Naive thymus-derived CD8-positive, alpha-beta T cell (primary cell): ENCODE measurements at regions not wholly inside any gene's neighbourhood (a gene's known extent, or its start where the extent isn't known, plus 50 kb on each side); places are given as distances from the start of the nearest gene placed in this dataset.

Source experiments
- ATAC-seq, 2 donors: fragments of 150-1000 bp; cut with Tn5 transposase in 1 of 2; sonication (Bioruptor Pico), chemical (Tn5 transposase) in 1 of 2; 1 replicate in 1 of 2; 2 replicates in 1 of 2; pipeline ENCODE4 v1.10.0; 2021; ENCODE audit warnings: mild to moderate bottlenecking in 2 of 2, moderate library complexity in 2 of 2
- POLR2A ChIA-PET: fragments of 350-600 bp; sonication (Branson Sonifier 250); formaldehyde crosslinking; loops from one replicate; lab custom pipeline; 2021; ENCODE audit warnings: antibody characterized with exemption; lab: Charles Lee
- DNase-seq, 10 donors: peaks; one replicate each; pipeline versions ENCODE4 v3.0.0 to v3.0.0-alpha.2; 2020 to 2022
- H3K27ac Mint-ChIP-seq, 10 donors: one replicate each; pipeline ENCODE4 v1.8.0; 2020 to 2022; ENCODE audit warnings: mild to moderate bottlenecking in 10 of 10, mixed read lengths in 10 of 10, moderate library complexity in 4 of 10, inconsistent platforms in 1 of 10
- H3K27me3 Mint-ChIP-seq, 5 donors: one replicate each; pipeline ENCODE4 v1.8.0; 2021 to 2022; ENCODE audit warnings: mixed read lengths in 5 of 5
- H3K36me3 Mint-ChIP-seq, 3 donors: one replicate each; pipeline ENCODE4 v1.8.0; 2020 to 2022; ENCODE audit warnings: mixed read lengths in 3 of 3, mild to moderate bottlenecking in 2 of 3, inconsistent platforms in 1 of 3
- H3K4me1 Mint-ChIP-seq, 4 donors: one replicate each; pipeline ENCODE4 v1.8.0; 2021 to 2022; ENCODE audit warnings: mixed read lengths in 4 of 4
- H3K4me3 Mint-ChIP-seq, 10 donors: one replicate each; pipeline ENCODE4 v1.8.0; 2020 to 2022; ENCODE audit warnings: mild to moderate bottlenecking in 10 of 10, mixed read lengths in 10 of 10, moderate library complexity in 6 of 10, inconsistent platforms in 1 of 10
- H3K9me3 Mint-ChIP-seq, 9 donors: one replicate each; pipeline ENCODE4 v1.8.0; 2020 to 2022; ENCODE audit warnings: mixed read lengths in 9 of 9, mild to moderate bottlenecking in 3 of 9, inconsistent platforms in 1 of 9, moderate library complexity in 1 of 9

GRCh38 chrX:137999552-137999951, 433.6 kb downstream of the ZIC3 start:
- POLR2A ChIA-PET = no interaction called here
- no peaks in the 10 kb centered on the region for H3K27me3 Mint-ChIP-seq
- no peak overlapping the region for H3K4me3 Mint-ChIP-seq
- no peaks in the 10 kb centered on the region for H3K9me3 Mint-ChIP-seq
- DNase-seq = no peak
- ATAC-seq = no peak
- no peak overlapping the region for H3K27ac Mint-ChIP-seq
- no peaks in the 10 kb centered on the region for H3K4me1 Mint-ChIP-seq
- H3K36me3 Mint-ChIP-seq = no peaks in the 10 kb centered on the region

GRCh38 chrX:138001226-138001625, 435.3 kb downstream of the ZIC3 start:
- no peaks in the 10 kb centered on the region for H3K27me3 Mint-ChIP-seq
- H3K4me3 Mint-ChIP-seq = no peak overlapping the region
- POLR2A ChIA-PET = no interaction called here
- ATAC-seq (no peak), DNase-seq (no peak)
- H3K36me3 Mint-ChIP-seq = no peaks in the 10 kb centered on the region
- H3K4me1 Mint-ChIP-seq = no peaks in the 10 kb centered on the region
- H3K27ac Mint-ChIP-seq = no peak overlapping the region
- H3K9me3 Mint-ChIP-seq = no peaks in the 10 kb centered on the region

- no peak overlapping the region for H3K27ac Mint-ChIP-seq
- no peaks in the 10 kb centered on the region for H3K36me3 Mint-ChIP-seq
- H3K9me3 Mint-ChIP-seq = no peaks in the 10 kb centered on the region
- POLR2A ChIA-PET = no interaction called here
- no peak for DNase-seq
- ATAC-seq = no peak
- no peaks in the 10 kb centered on the region for H3K27me3 Mint-ChIP-seq
- no peak overlapping the region for H3K4me3 Mint-ChIP-seq
- no peaks in the 10 kb centered on the region for H3K4me1 Mint-ChIP-seq
Measured at GRCh38 chrX:138006180-138006579, 440.3 kb downstream of the ZIC3 start.

- Mint-ChIP-seq H3K27ac (no peak overlapping the region), H3K36me3 (no peaks in the 10 kb centered on the region), H3K4me3 (no peak overlapping the region), H3K27me3 (no peaks in the 10 kb centered on the region), H3K9me3 (no peaks in the 10 kb centered on the region), H3K4me1 (no peaks in the 10 kb centered on the region)
- DNase-seq (no peak), ATAC-seq (no peak)
- POLR2A ChIA-PET = no interaction called here
Measured at GRCh38 chrX:138008281-138008680, 442.4 kb downstream of the ZIC3 start.

- no peaks in the 10 kb centered on the region for H3K27me3 Mint-ChIP-seq
- H3K36me3 Mint-ChIP-seq = no peaks in the 10 kb centered on the region
- H3K27ac Mint-ChIP-seq = no peak overlapping the region
- H3K4me1 Mint-ChIP-seq = no peaks in the 10 kb centered on the region
- DNase-seq (no peak), ATAC-seq (no peak)
- H3K9me3 Mint-ChIP-seq = no peaks in the 10 kb centered on the region
- no peak overlapping the region for H3K4me3 Mint-ChIP-seq
- POLR2A ChIA-PET = no interaction called here
Measured at GRCh38 chrX:138011468-138011867, 445.5 kb downstream of the ZIC3 start.

- ATAC-seq = no peak
- POLR2A ChIA-PET = no interaction called here
- no peak overlapping the region for H3K4me3 Mint-ChIP-seq
- H3K9me3 Mint-ChIP-seq = no peaks in the 10 kb centered on the region
- no peaks in the 10 kb centered on the region for H3K27me3 Mint-ChIP-seq
- no peak for DNase-seq
- no peaks in the 10 kb centered on the region for H3K36me3 Mint-ChIP-seq
- no peaks in the 10 kb centered on the region for H3K4me1 Mint-ChIP-seq
- H3K27ac Mint-ChIP-seq = no peak overlapping the region
Measured at GRCh38 chrX:138014577-138014976, 448.6 kb downstream of the ZIC3 start.

GRCh38 chrX:138018145-138018799, 452.3 kb downstream of the ZIC3 start:
- H3K4me3 Mint-ChIP-seq = no peak overlapping the region
- POLR2A ChIA-PET = no interaction called here
- DNase-seq (no peak), ATAC-seq (no peak)
- peaks cover 0 to 6% (median 0%) of the 10 kb centered on the region in 5 donors for H3K27me3 Mint-ChIP-seq
- H3K36me3 Mint-ChIP-seq = no peaks in the 10 kb centered on the region
- H3K27ac Mint-ChIP-seq = no peak overlapping the region
- H3K4me1 Mint-ChIP-seq = no peaks in the 10 kb centered on the region
- H3K9me3 Mint-ChIP-seq = no peaks in the 10 kb centered on the region

- Mint-ChIP-seq H3K4me3 (no peak overlapping the region), H3K4me1 (no peaks in the 10 kb centered on the region), H3K27ac (no peak overlapping the region), H3K9me3 (no peaks in the 10 kb centered on the region), H3K36me3 (no peaks in the 10 kb centered on the region), H3K27me3 (peaks cover 0 to 6% (median 0%) of the 10 kb centered on the region in 5 donors)
- POLR2A ChIA-PET = no interaction called here
- ATAC-seq (no peak), DNase-seq (no peak)
Measured at GRCh38 chrX:138020941-138021340, 455.0 kb downstream of the ZIC3 start.

- Mint-ChIP-seq H3K27me3 (peaks cover 0 to 11% (median 0%) of the 10 kb centered on the region in 5 donors), H3K4me3 (no peak overlapping the region), H3K4me1 (no peaks in the 10 kb centered on the region), H3K27ac (no peak overlapping the region), H3K9me3 (no peaks in the 10 kb centered on the region), H3K36me3 (no peaks in the 10 kb centered on the region)
- no peak for DNase-seq
- POLR2A ChIA-PET = no interaction called here
- ATAC-seq = no peak
Measured at GRCh38 chrX:138026211-138026610, 460.3 kb downstream of the ZIC3 start.

GRCh38 chrX:138031715-138032114, 465.8 kb downstream of the ZIC3 start:
- no peaks in the 10 kb centered on the region for H3K27me3 Mint-ChIP-seq
- no peak overlapping the region for H3K27ac Mint-ChIP-seq
- no peaks in the 10 kb centered on the region for H3K4me1 Mint-ChIP-seq
- no peak for DNase-seq
- no peaks in the 10 kb centered on the region for H3K9me3 Mint-ChIP-seq
- H3K4me3 Mint-ChIP-seq = no peak overlapping the region
- H3K36me3 Mint-ChIP-seq = no peaks in the 10 kb centered on the region
- ATAC-seq = no peak
- POLR2A ChIA-PET = no interaction called here

- POLR2A ChIA-PET = no interaction called here
- Mint-ChIP-seq H3K9me3 (peaks cover 0 to 4% (median 0%) of the 10 kb centered on the region in 9 donors), H3K36me3 (no peaks in the 10 kb centered on the region), H3K27me3 (no peaks in the 10 kb centered on the region), H3K4me1 (no peaks in the 10 kb centered on the region), H3K4me3 (no peak overlapping the region), H3K27ac (no peak overlapping the region)
- no peak for ATAC-seq
- no peak for DNase-seq
Measured at GRCh38 chrX:138034136-138034535, 468.2 kb downstream of the ZIC3 start.

- no peak overlapping the region for H3K27ac Mint-ChIP-seq
- H3K36me3 Mint-ChIP-seq = peaks cover 0 to 11% (median 0%) of the 10 kb centered on the region in 3 donors
- POLR2A ChIA-PET = no interaction called here
- DNase-seq (no peak), ATAC-seq (no peak)
- H3K4me1 Mint-ChIP-seq = no peaks in the 10 kb centered on the region
- no peak overlapping the region for H3K4me3 Mint-ChIP-seq
- H3K27me3 Mint-ChIP-seq = no peaks in the 10 kb centered on the region
- H3K9me3 Mint-ChIP-seq = peaks cover 0 to 29% (median 9%) of the 10 kb centered on the region in 9 donors
Measured at GRCh38 chrX:138037548-138037947, 471.6 kb downstream of the ZIC3 start.

- no peak overlapping the region for H3K4me3 Mint-ChIP-seq
- no peaks in the 10 kb centered on the region for H3K9me3 Mint-ChIP-seq
- H3K27ac Mint-ChIP-seq = no peak overlapping the region
- DNase-seq (no peak), ATAC-seq (no peak)
- H3K36me3 Mint-ChIP-seq = no peaks in the 10 kb centered on the region
- POLR2A ChIA-PET = no interaction called here
- no peaks in the 10 kb centered on the region for H3K4me1 Mint-ChIP-seq
- H3K27me3 Mint-ChIP-seq = peaks cover 0 to 11% (median 0%) of the 10 kb centered on the region in 5 donors
Measured at GRCh38 chrX:138057883-138058282, 492.0 kb downstream of the ZIC3 start.

- Mint-ChIP-seq H3K27ac (no peak overlapping the region), H3K36me3 (no peaks in the 10 kb centered on the region), H3K4me1 (no peaks in the 10 kb centered on the region), H3K9me3 (no peaks in the 10 kb centered on the region), H3K4me3 (no peak overlapping the region), H3K27me3 (peaks cover 0 to 11% (median 0%) of the 10 kb centered on the region in 5 donors)
- DNase-seq (no peak), ATAC-seq (no peak)
- POLR2A ChIA-PET = no interaction called here
Measured at GRCh38 chrX:138058931-138059330, 493.0 kb downstream of the ZIC3 start.
